Muscle layer of duodenum (tissue), 2 donors: ENCODE measurements at regions not wholly inside any gene's neighbourhood (a gene's known extent, or its start where the extent isn't known, plus 50 kb on each side); places are given as distances from the start of the nearest gene placed in this dataset.

Experiments used
- H3K27ac ChIP-seq: one replicate; pipeline ENCODE4 v1.7.0; 2013; ENCODE audit warnings: mild to moderate bottlenecking, low read length
- H3K27me3 ChIP-seq: one replicate; pipeline ENCODE4 v1.7.0; 2013; ENCODE audit warnings: low read depth, mild to moderate bottlenecking, control low read depth, low read length
- H3K36me3 ChIP-seq, 2 donors: one replicate each; pipeline ENCODE4 v1.7.0; 2013; ENCODE audit warnings: low read length in 2 of 2, control low read depth in 1 of 2, mild to moderate bottlenecking in 1 of 2; ENCODE audit not compliant: insufficient read depth in 2 of 2, control insufficient read depth in 1 of 2
- H3K4me1 ChIP-seq, 2 donors: one replicate each; pipeline ENCODE4 v1.7.0; 2013; ENCODE audit warnings: low read length in 2 of 2, mild to moderate bottlenecking in 2 of 2, control low read depth in 1 of 2, moderate library complexity in 1 of 2; ENCODE audit not compliant: insufficient read depth in 2 of 2, control insufficient read depth in 1 of 2
- H3K4me3 ChIP-seq, 2 donors: one replicate each; pipeline ENCODE4 v1.7.0; 2013; ENCODE audit warnings: low read length in 2 of 2, low read depth in 1 of 2, mild to moderate bottlenecking in 1 of 2
- H3K9me3 ChIP-seq, 2 donors: one replicate each; pipeline ENCODE4 v1.7.0; 2013; ENCODE audit warnings: low read length in 2 of 2, control low read depth in 1 of 2, mild to moderate bottlenecking in 1 of 2; ENCODE audit not compliant: control insufficient read depth in 1 of 2
- donor health status: healthy.

DNA sequence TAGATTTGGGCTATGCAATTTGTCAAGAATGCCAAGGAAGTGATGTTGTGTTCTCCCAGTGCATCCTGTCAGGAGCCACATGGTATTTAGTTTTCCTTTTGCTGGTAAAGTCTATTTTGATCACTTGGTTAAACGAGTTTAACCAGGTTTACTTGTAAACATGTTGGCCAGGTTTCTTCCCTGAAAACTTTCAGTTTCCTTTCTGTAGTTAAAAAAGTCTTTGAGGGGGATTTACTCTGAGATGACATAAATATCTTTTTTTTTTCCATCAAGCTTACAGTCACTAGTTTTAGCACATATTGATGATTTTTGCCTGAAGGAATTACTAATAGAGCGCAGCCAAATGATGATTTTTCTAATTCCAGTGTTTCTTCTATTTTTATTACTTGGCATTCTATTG, 320.5 kb downstream of the PHF14 start:
- no peak overlapping the region for H3K27ac ChIP-seq
- H3K27me3 ChIP-seq: no peaks in the 10 kb centered on the region
- H3K9me3 ChIP-seq: no peaks in the 10 kb centered on the region
- H3K4me3 ChIP-seq: no peak overlapping the region
- H3K36me3 ChIP-seq: no peaks in the 10 kb centered on the region
- no peaks in the 10 kb centered on the region for H3K4me1 ChIP-seq

GRCh38 chr7:11294965-11295364, 321.3 kb downstream of the PHF14 start:
- H3K4me1 ChIP-seq: no peaks in the 10 kb centered on the region
- no peak overlapping the region for H3K4me3 ChIP-seq
- H3K27ac ChIP-seq: no peak overlapping the region
- H3K9me3 ChIP-seq: no peaks in the 10 kb centered on the region
- no peaks in the 10 kb centered on the region for H3K27me3 ChIP-seq
- no peaks in the 10 kb centered on the region for H3K36me3 ChIP-seq

- Histone ChIP-seq H3K4me1 (no peaks in the 10 kb centered on the region), H3K9me3 (no peaks in the 10 kb centered on the region), H3K27ac (no peak overlapping the region), H3K36me3 (no peaks in the 10 kb centered on the region), H3K4me3 (no peak overlapping the region), H3K27me3 (no peaks in the 10 kb centered on the region)
Measured at GRCh38 chr7:11297126-11297625, 323.5 kb downstream of the PHF14 start.

DNA sequence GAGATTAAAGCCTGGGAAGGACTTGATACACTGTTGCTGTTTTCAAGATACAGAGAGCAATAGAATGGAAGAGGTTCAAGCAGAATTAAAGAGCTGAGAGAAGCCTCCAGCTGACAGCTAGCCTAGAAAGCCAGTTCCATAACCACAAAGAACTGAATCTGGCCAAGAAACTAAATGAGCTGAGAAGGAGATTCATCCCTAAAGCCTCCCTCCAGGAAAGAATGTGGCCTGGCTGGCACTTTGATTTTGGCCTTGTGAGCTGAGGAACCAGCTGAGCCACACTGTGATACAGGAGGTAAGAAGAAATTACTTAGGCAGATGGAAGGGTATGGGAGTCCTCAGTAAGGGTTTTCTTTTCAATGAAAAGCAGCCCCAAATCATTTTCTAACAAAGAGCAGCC, 324.1 kb downstream of the PHF14 start:
- Histone ChIP-seq H3K4me3 (no peak overlapping the region), H3K27me3 (no peaks in the 10 kb centered on the region), H3K27ac (no peak overlapping the region), H3K9me3 (no peaks in the 10 kb centered on the region), H3K4me1 (no peaks in the 10 kb centered on the region), H3K36me3 (no peaks in the 10 kb centered on the region)

GRCh38 chr7:11298220-11298619, 324.5 kb downstream of the PHF14 start:
- no peaks in the 10 kb centered on the region for H3K36me3 ChIP-seq
- H3K9me3 ChIP-seq: no peaks in the 10 kb centered on the region
- no peak overlapping the region for H3K4me3 ChIP-seq
- no peaks in the 10 kb centered on the region for H3K4me1 ChIP-seq
- H3K27me3 ChIP-seq: no peaks in the 10 kb centered on the region
- H3K27ac ChIP-seq: no peak overlapping the region

GRCh38 chr7:11300241-11300640, 326.6 kb downstream of the PHF14 start:
- Histone ChIP-seq H3K27me3 (no peaks in the 10 kb centered on the region), H3K9me3 (no peaks in the 10 kb centered on the region), H3K4me3 (no peak overlapping the region), H3K27ac (no peak overlapping the region), H3K4me1 (no peaks in the 10 kb centered on the region), H3K36me3 (no peaks in the 10 kb centered on the region)

GRCh38 chr7:11302121-11302520, 328.4 kb downstream of the PHF14 start:
- Histone ChIP-seq H3K27ac (no peak overlapping the region), H3K36me3 (no peaks in the 10 kb centered on the region), H3K9me3 (no peaks in the 10 kb centered on the region), H3K27me3 (no peaks in the 10 kb centered on the region), H3K4me3 (no peak overlapping the region), H3K4me1 (no peaks in the 10 kb centered on the region)

GRCh38 chr7:11313801-11314200, 340.1 kb downstream of the PHF14 start:
- no peaks in the 10 kb centered on the region for H3K4me1 ChIP-seq
- H3K27ac ChIP-seq: no peak overlapping the region
- no peak overlapping the region for H3K4me3 ChIP-seq
- H3K9me3 ChIP-seq: no peaks in the 10 kb centered on the region
- H3K27me3 ChIP-seq: no peaks in the 10 kb centered on the region
- no peaks in the 10 kb centered on the region for H3K36me3 ChIP-seq

- Histone ChIP-seq H3K27me3 (no peaks in the 10 kb centered on the region), H3K4me1 (no peaks in the 10 kb centered on the region), H3K9me3 (no peaks in the 10 kb centered on the region), H3K4me3 (no peak overlapping the region), H3K27ac (no peak overlapping the region), H3K36me3 (no peaks in the 10 kb centered on the region)
Measured at GRCh38 chr7:11315666-11316258, 342.1 kb downstream of the PHF14 start.

GRCh38 chr7:11317766-11318165, 344.1 kb downstream of the PHF14 start:
- H3K27me3 ChIP-seq: no peaks in the 10 kb centered on the region
- H3K4me1 ChIP-seq: no peaks in the 10 kb centered on the region
- H3K36me3 ChIP-seq: no peaks in the 10 kb centered on the region
- H3K9me3 ChIP-seq: no peaks in the 10 kb centered on the region
- H3K27ac ChIP-seq: no peak overlapping the region
- H3K4me3 ChIP-seq: no peak overlapping the region

DNA sequence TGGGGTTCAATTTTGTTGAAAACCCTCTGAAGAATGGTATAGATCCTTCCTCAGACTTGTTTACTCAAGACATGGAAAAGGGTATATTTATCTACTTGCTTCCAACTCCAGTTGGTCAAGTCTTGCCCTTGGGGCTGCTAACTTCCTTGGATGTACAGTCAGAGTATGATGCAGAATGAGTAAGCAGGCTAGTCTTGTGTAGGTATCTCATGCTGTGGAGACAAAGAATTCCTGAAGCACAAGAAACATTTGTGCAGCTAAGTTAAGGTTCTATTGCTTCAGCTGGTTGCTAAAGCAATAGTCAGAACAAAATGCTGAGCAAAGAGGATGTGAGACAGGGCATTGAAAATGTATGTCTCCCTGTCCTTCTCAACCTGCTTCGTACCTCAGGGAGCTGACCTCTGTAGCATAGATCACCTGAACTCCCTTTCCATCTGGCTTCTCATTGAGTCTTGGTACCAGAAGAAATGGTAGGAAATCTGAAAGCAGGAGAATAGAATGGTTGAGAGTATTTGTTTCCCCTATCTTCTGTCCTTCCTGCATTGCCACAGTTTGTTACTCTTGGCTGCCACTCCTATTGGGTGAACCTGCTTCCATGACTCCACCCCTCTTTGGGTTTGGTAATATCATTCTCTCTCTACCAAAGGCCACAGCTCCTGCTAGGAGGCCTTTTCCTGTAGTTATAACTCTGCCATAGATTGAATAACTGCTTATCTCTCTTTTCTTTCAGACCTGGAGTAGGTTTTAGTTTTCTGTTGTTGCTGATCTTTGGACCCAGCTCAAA, 346.0 kb downstream of the PHF14 start:
- no peaks in the 10 kb centered on the region for H3K27me3 ChIP-seq
- H3K36me3 ChIP-seq: no peaks in the 10 kb centered on the region
- no peak overlapping the region for H3K4me3 ChIP-seq
- H3K27ac ChIP-seq: no peak overlapping the region
- H3K9me3 ChIP-seq: no peaks in the 10 kb centered on the region
- no peaks in the 10 kb centered on the region for H3K4me1 ChIP-seq
